Panc1 (cell line): ENCODE measurements at regions not wholly inside any gene's neighbourhood (a gene's known extent, or its start where the extent isn't known, plus 50 kb on each side); places are given as distances from the start of the nearest gene placed in this dataset.
A peak's percentile ranks its signal among the peaks of the same experiment; 100 is the strongest.
"Not testable (repeated sequence)": the region's sequence is repeated elsewhere in the genome, so short reads cannot be mapped to it uniquely, and the experiment has no call there.

Experiments used
- ATAC-seq: fragments of 200-7000 bp; cut with Tn5 transposase; 2 replicates; pipeline ENCODE4 v1.9.1; 2020; ENCODE audit warnings: mild to moderate bottlenecking, moderate library complexity
- BruUV-seq: library from RNA; stranded (reverse); fragments of 400-500 nt; replicated peaks from 2 replicates; lab custom pipeline; 2021; lab: Mats Ljungman, UMichigan
- CTCF ChIA-PET: fragments of 300-600 bp; sonication (Branson Sonifier 250); formaldehyde crosslinking; loops from one replicate; lab custom pipeline; 2022; ENCODE audit warnings: antibody characterized with exemption; lab: Charles Lee
- POLR2A ChIA-PET: fragments of 300-600 bp; sonication (Branson Sonifier 250); formaldehyde crosslinking; loops from one replicate; lab custom pipeline; 2022; ENCODE audit warnings: antibody characterized with exemption; lab: Charles Lee
- DNase-seq: peaks from one replicate; pipeline ENCODE4 v3.0.0-alpha.2; 2010; ENCODE audit warnings: low read depth, low spot score
- H3K27ac ChIP-seq: 2 replicates; pipeline ENCODE4 v1.5.1; 2011; ENCODE audit warnings: mild to moderate bottlenecking, low read length, inconsistent platforms
- H3K27me3 ChIP-seq: fragments of 200-500 bp; sonication (Bioruptor generic); 2 replicates; pipeline ENCODE4 v1.6.0; 2014; ENCODE audit warnings: low read length, inconsistent platforms; ENCODE audit not compliant: control insufficient read depth, insufficient read depth
- H3K36me3 ChIP-seq: fragments of 200-500 bp; sonication (Bioruptor generic); 2 replicates; pipeline ENCODE4 v1.5.1; 2014; ENCODE audit warnings: inconsistent platforms, mild to moderate bottlenecking, low read length, moderate library complexity; ENCODE audit not compliant: control insufficient read depth, insufficient read depth
- H3K4me1 ChIP-seq: 2 replicates; pipeline ENCODE4 v1.5.1; 2011; ENCODE audit warnings: inconsistent platforms, mild to moderate bottlenecking, low read length, moderate library complexity; ENCODE audit not compliant: control insufficient read depth, insufficient read depth
- H3K4me3 ChIP-seq, 2 experiments: 2 replicates each; pipeline ENCODE4 v1.5.1; 2011 to 2012; ENCODE audit warnings: low read depth in 2 of 2, low read length in 2 of 2, mild to moderate bottlenecking in 2 of 2, inconsistent platforms in 1 of 2, moderate library complexity in 1 of 2
- H3K9me3 ChIP-seq: fragments of 200-500 bp; sonication (Bioruptor generic); 2 replicates; pipeline ENCODE4 v1.5.1; 2014; ENCODE audit warnings: low read depth, mild to moderate bottlenecking, inconsistent platforms, low read length, moderate library complexity; ENCODE audit not compliant: control insufficient read depth, insufficient read depth
- POLR2AphosphoS5 ChIP-seq: IDR thresholded peaks from 2 replicates; pipeline ENCODE4 v1.6.1; 2012; ENCODE audit warnings: mild to moderate bottlenecking, low read depth, low read length, moderate library complexity
- SIN3A ChIP-seq: IDR thresholded peaks from 2 replicates; pipeline ENCODE4 v1.6.1; 2012; ENCODE audit warnings: low read depth, mild to moderate bottlenecking, low read length, moderate library complexity, borderline replicate concordance; ENCODE audit not compliant: insufficient read depth
- TCF7L2 ChIP-seq: IDR thresholded peaks from 2 replicates; pipeline ENCODE4 v1.6.1; 2011; ENCODE audit warnings: mild to moderate bottlenecking, low read depth, low read length, inconsistent platforms
- in situ Hi-C: cut with HindIII; loops from 2 replicates; pipeline ENCODE4 v1.10.0; 2016; ENCODE audit warnings: low sequenced_read_pairs, low pct_unique_long_range_greater_than_20kb
- intact Hi-C: fragments of 100-400 bp; cut with micrococcal nuclease; formaldehyde crosslinking; loops from one replicate; pipeline ENCODE4 v1.10.0; 2022; ENCODE audit not compliant: unreplicated experiment
- TF ChIP-seq, protein P1 (sequence below): fragments of 450-650 bp; IDR thresholded peaks from 2 replicates; pipeline ENCODE4 v1.5.1; 2017; ENCODE audit warnings: mild to moderate bottlenecking
- TF ChIP-seq, protein P2 (sequence below), 2 experiments: IDR thresholded peaks; 2 replicates each; pipeline ENCODE4 v1.6.1; 2011 to 2012; ENCODE audit warnings: low read depth in 2 of 2, control low read depth in 1 of 2, low read length in 1 of 2, mild to moderate bottlenecking in 1 of 2, moderate library complexity in 1 of 2; ENCODE audit not compliant: insufficient read depth in 1 of 2

DNA sequence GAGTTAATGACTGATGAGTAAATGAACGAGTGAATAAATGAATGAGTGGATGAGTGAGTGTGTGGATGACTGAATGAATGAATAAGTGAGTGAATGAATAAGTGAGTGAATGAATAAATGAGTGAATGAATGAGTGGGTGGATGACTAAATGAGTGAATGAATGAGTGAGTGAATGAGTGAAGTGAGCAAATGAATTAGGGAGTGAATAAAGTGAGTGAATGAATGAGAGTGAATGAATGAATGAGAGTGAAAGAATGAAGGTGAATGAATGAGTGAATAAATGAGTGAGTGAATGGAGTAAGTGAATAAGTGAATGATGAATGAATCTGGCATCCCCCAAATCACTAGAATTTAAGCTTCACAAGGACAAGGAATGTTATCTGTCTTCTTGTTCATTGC, 1253.0 kb downstream of the TYW1 start:
- ATAC-seq (no peak), DNase-seq (no peak)
- Histone ChIP-seq H3K9me3 (no peaks in the 10 kb centered on the region), H3K4me3 (no peak overlapping the region), H3K4me1 (no peaks in the 10 kb centered on the region), H3K27ac (no peak overlapping the region), H3K36me3 (no peaks in the 10 kb centered on the region), H3K27me3 (no peaks in the 10 kb centered on the region)
- no TSS peak for BruUV-seq
- TF ChIP-seq, protein P1, sequence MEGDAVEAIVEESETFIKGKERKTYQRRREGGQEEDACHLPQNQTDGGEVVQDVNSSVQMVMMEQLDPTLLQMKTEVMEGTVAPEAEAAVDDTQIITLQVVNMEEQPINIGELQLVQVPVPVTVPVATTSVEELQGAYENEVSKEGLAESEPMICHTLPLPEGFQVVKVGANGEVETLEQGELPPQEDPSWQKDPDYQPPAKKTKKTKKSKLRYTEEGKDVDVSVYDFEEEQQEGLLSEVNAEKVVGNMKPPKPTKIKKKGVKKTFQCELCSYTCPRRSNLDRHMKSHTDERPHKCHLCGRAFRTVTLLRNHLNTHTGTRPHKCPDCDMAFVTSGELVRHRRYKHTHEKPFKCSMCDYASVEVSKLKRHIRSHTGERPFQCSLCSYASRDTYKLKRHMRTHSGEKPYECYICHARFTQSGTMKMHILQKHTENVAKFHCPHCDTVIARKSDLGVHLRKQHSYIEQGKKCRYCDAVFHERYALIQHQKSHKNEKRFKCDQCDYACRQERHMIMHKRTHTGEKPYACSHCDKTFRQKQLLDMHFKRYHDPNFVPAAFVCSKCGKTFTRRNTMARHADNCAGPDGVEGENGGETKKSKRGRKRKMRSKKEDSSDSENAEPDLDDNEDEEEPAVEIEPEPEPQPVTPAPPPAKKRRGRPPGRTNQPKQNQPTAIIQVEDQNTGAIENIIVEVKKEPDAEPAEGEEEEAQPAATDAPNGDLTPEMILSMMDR: no peak
- TF ChIP-seq TCF7L2 (no peak), SIN3A (no peak), POLR2AphosphoS5 (no peak)
- TF ChIP-seq, protein P2, sequence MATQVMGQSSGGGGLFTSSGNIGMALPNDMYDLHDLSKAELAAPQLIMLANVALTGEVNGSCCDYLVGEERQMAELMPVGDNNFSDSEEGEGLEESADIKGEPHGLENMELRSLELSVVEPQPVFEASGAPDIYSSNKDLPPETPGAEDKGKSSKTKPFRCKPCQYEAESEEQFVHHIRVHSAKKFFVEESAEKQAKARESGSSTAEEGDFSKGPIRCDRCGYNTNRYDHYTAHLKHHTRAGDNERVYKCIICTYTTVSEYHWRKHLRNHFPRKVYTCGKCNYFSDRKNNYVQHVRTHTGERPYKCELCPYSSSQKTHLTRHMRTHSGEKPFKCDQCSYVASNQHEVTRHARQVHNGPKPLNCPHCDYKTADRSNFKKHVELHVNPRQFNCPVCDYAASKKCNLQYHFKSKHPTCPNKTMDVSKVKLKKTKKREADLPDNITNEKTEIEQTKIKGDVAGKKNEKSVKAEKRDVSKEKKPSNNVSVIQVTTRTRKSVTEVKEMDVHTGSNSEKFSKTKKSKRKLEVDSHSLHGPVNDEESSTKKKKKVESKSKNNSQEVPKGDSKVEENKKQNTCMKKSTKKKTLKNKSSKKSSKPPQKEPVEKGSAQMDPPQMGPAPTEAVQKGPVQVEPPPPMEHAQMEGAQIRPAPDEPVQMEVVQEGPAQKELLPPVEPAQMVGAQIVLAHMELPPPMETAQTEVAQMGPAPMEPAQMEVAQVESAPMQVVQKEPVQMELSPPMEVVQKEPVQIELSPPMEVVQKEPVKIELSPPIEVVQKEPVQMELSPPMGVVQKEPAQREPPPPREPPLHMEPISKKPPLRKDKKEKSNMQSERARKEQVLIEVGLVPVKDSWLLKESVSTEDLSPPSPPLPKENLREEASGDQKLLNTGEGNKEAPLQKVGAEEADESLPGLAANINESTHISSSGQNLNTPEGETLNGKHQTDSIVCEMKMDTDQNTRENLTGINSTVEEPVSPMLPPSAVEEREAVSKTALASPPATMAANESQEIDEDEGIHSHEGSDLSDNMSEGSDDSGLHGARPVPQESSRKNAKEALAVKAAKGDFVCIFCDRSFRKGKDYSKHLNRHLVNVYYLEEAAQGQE (IDR thresholded peaks at IDR 0.05; ENCODE audit: insufficient read depth in 1 of 2, low read depth in 2 of 2, low read length in 1 of 2): no peak
- ChIA-PET CTCF (no interaction called here), POLR2A (no interaction called here)
- in situ Hi-C loops (no loop called here), intact Hi-C loops (no loop called here)

DNA sequence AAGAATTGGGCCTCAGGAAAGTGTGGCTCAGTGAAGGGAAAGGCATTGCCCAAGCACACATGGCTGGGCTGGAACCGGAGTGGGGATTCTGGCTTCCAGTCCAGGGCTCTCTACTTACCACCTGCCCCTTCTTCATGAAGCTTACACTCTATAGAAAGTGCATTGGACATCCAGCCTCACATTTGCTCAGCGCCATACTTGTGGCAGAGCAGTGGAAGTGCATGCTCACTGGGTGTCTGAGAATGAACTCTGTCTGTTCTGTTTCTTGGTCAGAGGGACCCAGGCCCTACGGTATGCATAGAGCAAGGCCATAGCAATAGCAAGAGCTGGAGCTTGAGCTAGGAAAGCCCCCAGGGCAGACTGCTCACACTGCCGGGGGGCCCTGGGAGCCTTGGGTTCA, 1253.5 kb downstream of the TYW1 start:
- BruUV-seq: no TSS peak
- H3K27ac ChIP-seq: no peak overlapping the region
- H3K9me3 ChIP-seq: no peaks in the 10 kb centered on the region
- in situ Hi-C loops (no loop called here), intact Hi-C loops (no loop called here)
- DNase-seq: no peak
- no peaks in the 10 kb centered on the region for H3K27me3 ChIP-seq
- H3K4me1 ChIP-seq: no peaks in the 10 kb centered on the region
- no peak overlapping the region for H3K4me3 ChIP-seq
- TF ChIP-seq, protein P2 (IDR thresholded peaks at IDR 0.05; ENCODE audit: insufficient read depth in 1 of 2, low read depth in 2 of 2, low read length in 1 of 2): no peak
- TF ChIP-seq POLR2AphosphoS5 (no peak), SIN3A (no peak), TCF7L2 (no peak)
- TF ChIP-seq, protein P1: no peak
- ATAC-seq: peak; percentile 42; the same call in 1 of the 2 replicates
- H3K36me3 ChIP-seq: no peaks in the 10 kb centered on the region
- CTCF ChIA-PET: no interaction called here
- POLR2A ChIA-PET: no interaction called here

DNA sequence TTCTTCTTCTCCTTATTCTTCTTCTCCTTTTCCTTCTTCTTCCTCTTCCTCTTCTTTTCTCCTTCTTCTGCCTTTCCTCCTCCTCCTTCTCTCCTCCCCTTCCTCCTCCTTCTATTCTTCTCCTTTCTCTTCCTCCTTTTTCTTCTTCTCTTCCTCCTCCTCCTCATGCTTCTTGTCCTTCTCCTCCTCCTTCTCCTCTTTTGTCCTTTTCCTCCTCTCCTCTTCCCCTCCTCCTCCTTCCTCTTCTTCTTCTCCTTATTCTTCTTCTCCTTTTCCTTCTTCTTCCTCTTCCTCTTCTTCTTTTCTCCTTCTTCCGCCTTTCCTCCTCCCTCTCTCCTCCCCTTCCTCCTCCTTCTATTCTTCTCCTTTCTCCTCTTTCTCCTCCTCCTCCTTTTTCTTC, 1258.2 kb downstream of the TYW1 start:
- H3K4me3 ChIP-seq, POLR2A ChIA-PET, H3K36me3 ChIP-seq, H3K4me1 ChIP-seq, in situ Hi-C loops, DNase-seq, BruUV-seq, ATAC-seq, H3K9me3 ChIP-seq, CTCF ChIA-PET, H3K27ac ChIP-seq, H3K27me3 ChIP-seq, intact Hi-C loops: not testable (repeated sequence)
